Thyroid gland (tissue), 4 donors: ENCODE measurements at regions not wholly inside any gene's neighbourhood (a gene's known extent, or its start where the extent isn't known, plus 50 kb on each side); places are given as distances from the start of the nearest gene placed in this dataset.

Experiments used
- CTCF ChIP-seq, 6 experiments: fragments of 200-600 bp in 3 of 6; fragments of 450-650 bp in 3 of 6; sonication (generic) in 3 of 6; IDR thresholded peaks; one replicate each; pipeline ENCODE4 v1.5.1; 2016 to 2019; ENCODE audit warnings: antibody characterized with exemption in 6 of 6, mild to moderate bottlenecking in 2 of 6, inconsistent platforms in 1 of 6, moderate library complexity in 1 of 6
- POLR2A ChIP-seq, 2 donors: fragments of 450-650 bp; IDR thresholded peaks; one replicate each; pipeline ENCODE4 v1.6.1; 2017; ENCODE audit warnings: antibody characterized with exemption in 2 of 2, mild to moderate bottlenecking in 2 of 2, moderate library complexity in 1 of 2

- no peak for TF ChIP-seq CTCF (IDR thresholded peaks at IDR 0.05)
- no peak for TF ChIP-seq POLR2A (IDR thresholded peaks at IDR 0.05)
These were observed 685.0 kb downstream of the ADGRL2 start for GRCh38 chr1:82485591-82486369.
